D721Med (cell line): ENCODE measurements at regions not wholly inside any gene's neighbourhood (a gene's known extent, or its start where the extent isn't known, plus 50 kb on each side); places are given as distances from the start of the nearest gene placed in this dataset.

Source experiments
- DNase-seq: peaks from one replicate; pipeline ENCODE4 v3.0.0; 2011; ENCODE audit warnings: low spot score; ENCODE audit not compliant: insufficient read length
- FAIRE-seq: peaks from 2 replicates; lab custom pipeline; 2011; peaks lifted over from hg19 to GRCh38; lab: Jason Lieb, UNC
- CTCF ChIP-seq: IDR thresholded peaks from 2 replicates; pipeline ENCODE4 v1.5.1; 2012; ENCODE audit warnings: mild to moderate bottlenecking, control low read depth; ENCODE audit not compliant: insufficient read depth; ENCODE audit errors: missing control alignments

DNA sequence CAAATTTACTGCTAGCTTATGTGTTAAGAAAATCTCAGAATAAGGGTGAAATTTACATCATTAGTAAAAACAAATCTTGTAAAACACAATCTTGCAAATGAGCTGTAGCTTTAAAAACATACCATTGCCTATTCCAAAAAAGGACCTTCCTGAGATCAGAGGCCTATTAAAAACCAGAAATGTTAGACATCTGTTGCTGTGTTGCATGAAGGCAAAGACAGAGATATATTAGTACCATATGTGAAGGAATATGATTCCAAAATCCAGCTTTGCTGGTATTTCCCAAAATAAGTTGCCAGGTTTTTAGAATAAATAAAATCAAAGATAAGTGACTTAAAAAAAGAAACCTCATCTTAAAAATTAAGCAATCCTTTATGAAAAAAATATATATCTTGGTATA is 504.1 kb upstream of the CDIN1 start:
- no peak for TF ChIP-seq CTCF
- DNase-seq (no peak), FAIRE-seq (no peak)

DNA sequence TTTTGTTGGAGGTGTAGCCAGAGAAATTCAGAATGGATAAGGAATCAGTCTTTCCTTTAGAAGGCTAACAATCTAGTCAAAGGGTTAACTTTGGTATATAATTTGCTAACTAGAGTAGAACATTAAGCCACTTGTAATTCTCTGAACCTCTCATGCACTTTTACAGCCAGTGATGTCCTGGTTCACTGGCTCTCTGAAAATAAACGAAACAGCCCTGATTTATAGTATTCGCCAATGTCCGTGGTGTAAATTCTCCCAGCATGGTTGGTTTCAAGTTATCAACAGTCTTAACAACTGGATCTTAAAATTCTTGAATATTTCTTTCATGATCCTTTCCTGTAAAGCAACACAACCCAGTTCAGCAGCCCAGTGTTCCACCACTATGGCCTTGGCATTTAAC is 500.4 kb upstream of the CDIN1 start:
- no peak for FAIRE-seq
- no peak for TF ChIP-seq CTCF

DNA sequence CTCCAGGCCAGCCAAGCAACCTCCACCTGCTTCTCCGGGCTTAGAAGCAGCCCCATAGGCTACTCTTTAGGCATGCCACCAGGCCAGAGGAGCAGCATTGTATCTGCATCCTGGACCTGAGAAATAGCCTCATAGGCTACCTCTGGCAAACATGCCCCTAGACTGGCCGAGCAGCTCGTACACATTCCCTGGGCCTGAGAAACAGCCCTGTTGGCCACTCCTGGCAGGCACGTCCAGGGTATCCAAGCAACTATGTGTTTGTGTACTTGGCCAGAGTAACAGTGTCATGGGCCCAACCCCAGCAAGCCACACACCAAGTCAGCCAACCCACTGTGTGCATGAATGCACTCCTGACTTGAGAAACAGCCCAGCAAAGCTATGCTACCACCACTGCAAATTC is 498.7 kb upstream of the CDIN1 start:
- TF ChIP-seq CTCF: no peak
- no peak for FAIRE-seq
- DNase-seq: no peak

More for the DNA sequence above, 500.4 kb upstream of the CDIN1 start:
- DNase-seq: no peak

GRCh38 chr15:36090286-36090946 is 489.0 kb upstream of the CDIN1 start:
- no peak for DNase-seq
- no peak for TF ChIP-seq CTCF
- FAIRE-seq: no peak

- FAIRE-seq (no peak), DNase-seq (no peak)
- TF ChIP-seq CTCF: no peak
Measured at GRCh38 chr15:36106640-36107335, 472.6 kb upstream of the CDIN1 start.

GRCh38 chr15:36108541-36108940 is 470.9 kb upstream of the CDIN1 start:
- FAIRE-seq (no peak), DNase-seq (no peak)
- no peak for TF ChIP-seq CTCF
